ENCODE measurements at regions not wholly inside any gene's neighbourhood (a gene's known extent, or its start where the extent isn't known, plus 50 kb on each side); places are given as distances from the start of the nearest gene placed in this dataset.
"Not testable (repeated sequence)": the region's sequence is repeated elsewhere in the genome, so short reads cannot be mapped to it uniquely, and the experiment has no call there.

- DNase-seq, result not testable (repeated sequence)
These were observed 1450.7 kb upstream of the TPTE start for GRCh38 chr21:9070703-9071102.

GRCh38 chr21:9073010-9073409, 1448.4 kb upstream of the TPTE start:
- not testable (repeated sequence) for DNase-seq

GRCh38 chr21:9074772-9075171, 1446.6 kb upstream of the TPTE start:
- not testable (repeated sequence) for DNase-seq

- DNase-seq, result not testable (repeated sequence)
These were observed 1438.1 kb upstream of the TPTE start for GRCh38 chr21:9083091-9083826.

- not testable (repeated sequence) for DNase-seq
These were observed 1435.1 kb upstream of the TPTE start for GRCh38 chr21:9086299-9086698.

- DNase-seq, result not testable (repeated sequence)
These were observed 1433.6 kb upstream of the TPTE start for GRCh38 chr21:9087816-9088215.

- DNase-seq, result not testable (repeated sequence)
These were observed 1391.6 kb upstream of the TPTE start for GRCh38 chr21:9129741-9130140.

- DNase-seq, result not testable (repeated sequence)
These were observed 1390.6 kb upstream of the TPTE start for GRCh38 chr21:9130817-9131216.

Measured in activated T-cell treated with anti-CD3 and anti-CD28 coated beads, Interleukin-2, amount 50 U/mL, for 1 hour (primary cell).